ENCODE measurements at regions not wholly inside any gene's neighbourhood (a gene's known extent, or its start where the extent isn't known, plus 50 kb on each side); places are given as distances from the start of the nearest gene placed in this dataset.

- no peak for TF ChIP-seq CTCF (IDR thresholded peaks at IDR 0.05)
- TF ChIP-seq POLR2A (IDR thresholded peaks at IDR 0.05), result no peak
Observed at GRCh38 chr9:85262333-85262732, 479.4 kb downstream of the AGTPBP1 start.
